ENCODE measurements at regions not wholly inside any gene's neighbourhood (a gene's known extent, or its start where the extent isn't known, plus 50 kb on each side); places are given as distances from the start of the nearest gene placed in this dataset.

GRCh38 chrX:6407542-6407941 is 127.4 kb downstream of the VCX3A start:
- no peak for DNase-seq (ENCODE audit: low read depth, low spot score)
- H3K27ac ChIP-seq (ENCODE audit: low read length): no peak overlapping the region
- no peaks in the 10 kb centered on the region for H3K9me3 ChIP-seq (ENCODE audit: control insufficient read depth, insufficient read depth, low read length)
- no peaks in the 10 kb centered on the region for H3K4me1 ChIP-seq (ENCODE audit: control insufficient read depth, insufficient read depth, low read length)
- no peaks in the 10 kb centered on the region for H3K27me3 ChIP-seq (ENCODE audit: control insufficient read depth, insufficient read depth, low read length)
- H3K4me3 ChIP-seq (ENCODE audit: low read length): no peak overlapping the region
- no CpG with 5 or more reads among the region's 4 CpGs for WGBS (ENCODE audit: insufficient coverage, insufficient read length)
- no peaks in the 10 kb centered on the region for H3K36me3 ChIP-seq (ENCODE audit: control insufficient read depth, insufficient read depth, low read length)

DNA sequence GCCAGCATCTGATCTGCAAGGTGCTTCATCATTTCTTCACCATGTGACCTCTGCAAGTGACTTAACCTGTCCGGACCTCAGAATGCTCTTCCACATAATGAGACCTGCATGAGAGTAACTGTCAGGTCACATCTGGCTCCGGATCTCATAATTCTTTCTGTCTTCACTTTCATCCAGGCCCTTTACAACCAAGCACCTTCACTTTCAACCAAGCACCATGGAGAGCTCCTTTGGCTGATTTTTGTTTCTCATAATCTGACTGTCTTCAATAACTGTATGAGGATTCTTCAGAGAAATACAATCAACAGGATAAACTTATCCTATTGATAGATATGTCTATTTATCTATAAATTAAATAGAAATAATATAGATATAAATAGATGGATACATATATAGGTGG is 148.1 kb downstream of the VCX3A start:
- H3K4me3 ChIP-seq (ENCODE audit: low read length): no peak overlapping the region
- DNase-seq (ENCODE audit: low read depth, low spot score): no peak
- WGBS (ENCODE audit: insufficient coverage, insufficient read length): no CpG with 5 or more reads among the region's 2 CpGs
- H3K27ac ChIP-seq (ENCODE audit: low read length): no peak overlapping the region
- H3K36me3 ChIP-seq (ENCODE audit: control insufficient read depth, insufficient read depth, low read length): no peaks in the 10 kb centered on the region
- H3K9me3 ChIP-seq (ENCODE audit: control insufficient read depth, insufficient read depth, low read length): no peaks in the 10 kb centered on the region
- peaks cover 1% of the 10 kb centered on the region; the same call in 1 of the 2 replicates for H3K4me1 ChIP-seq (ENCODE audit: control insufficient read depth, insufficient read depth, low read length)
- no peaks in the 10 kb centered on the region for H3K27me3 ChIP-seq (ENCODE audit: control insufficient read depth, insufficient read depth, low read length)

DNA sequence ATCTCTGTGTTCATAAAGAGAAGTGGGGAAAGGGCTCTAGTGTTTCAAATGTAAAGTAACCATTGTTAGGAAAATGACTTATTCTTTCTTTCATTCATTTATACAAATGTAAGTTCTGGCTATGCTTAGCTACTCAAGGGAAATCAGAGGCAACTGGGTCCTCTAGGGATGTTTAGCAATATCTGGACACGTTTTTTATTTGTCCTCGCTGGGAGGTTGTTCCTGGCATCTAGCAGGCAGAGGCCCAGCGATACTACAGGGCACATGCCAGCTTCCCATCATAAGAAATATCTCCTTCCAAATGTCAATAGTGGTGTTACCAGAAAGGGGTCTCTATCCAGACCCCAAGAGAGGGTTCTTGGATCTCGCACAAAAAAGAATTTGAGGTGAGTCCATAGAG is 150.0 kb downstream of the VCX3A start:
- no peak overlapping the region for H3K4me3 ChIP-seq (ENCODE audit: low read length)
- WGBS (ENCODE audit: insufficient coverage, insufficient read length): no CpG with 5 or more reads among the region's 4 CpGs
- no peaks in the 10 kb centered on the region for H3K9me3 ChIP-seq (ENCODE audit: control insufficient read depth, insufficient read depth, low read length)
- peaks cover 1% of the 10 kb centered on the region; the same call in 1 of the 2 replicates for H3K4me1 ChIP-seq (ENCODE audit: control insufficient read depth, insufficient read depth, low read length)
- no peaks in the 10 kb centered on the region for H3K36me3 ChIP-seq (ENCODE audit: control insufficient read depth, insufficient read depth, low read length)
- DNase-seq (ENCODE audit: low read depth, low spot score): no peak
- no peak overlapping the region for H3K27ac ChIP-seq (ENCODE audit: low read length)
- H3K27me3 ChIP-seq (ENCODE audit: control insufficient read depth, insufficient read depth, low read length): no peaks in the 10 kb centered on the region

GRCh38 chrX:6384371-6384770 is 150.5 kb downstream of the VCX3A start:
- H3K4me1 ChIP-seq (ENCODE audit: control insufficient read depth, insufficient read depth, low read length): peaks cover 1% of the 10 kb centered on the region; the same call in 1 of the 2 replicates
- H3K27ac ChIP-seq (ENCODE audit: low read length): no peak overlapping the region
- no peaks in the 10 kb centered on the region for H3K36me3 ChIP-seq (ENCODE audit: control insufficient read depth, insufficient read depth, low read length)
- H3K27me3 ChIP-seq (ENCODE audit: control insufficient read depth, insufficient read depth, low read length): no peaks in the 10 kb centered on the region
- no peak overlapping the region for H3K4me3 ChIP-seq (ENCODE audit: low read length)
- no peak for DNase-seq (ENCODE audit: low read depth, low spot score)
- no peaks in the 10 kb centered on the region for H3K9me3 ChIP-seq (ENCODE audit: control insufficient read depth, insufficient read depth, low read length)
- no CpG with 5 or more reads among the region's 6 CpGs for WGBS (ENCODE audit: insufficient coverage, insufficient read length)

DNA sequence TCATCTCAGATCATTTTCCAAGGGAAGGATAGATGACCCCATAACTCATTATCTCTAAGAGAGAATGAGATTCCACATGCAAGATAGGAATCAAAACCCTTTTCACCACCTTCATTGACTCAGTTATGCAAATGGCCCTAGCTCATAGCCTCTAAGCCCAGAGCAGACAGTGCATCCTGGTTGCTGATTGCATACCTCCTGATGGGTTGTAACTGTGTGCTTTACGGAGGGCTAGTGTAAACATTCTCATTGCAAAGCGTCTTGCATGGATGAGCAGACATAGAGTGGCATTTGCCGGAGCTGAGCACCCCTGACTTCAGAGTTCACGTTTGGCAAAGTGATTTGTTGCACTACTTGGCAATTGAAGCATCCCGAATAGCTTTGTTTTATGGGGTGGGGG is 151.0 kb downstream of the VCX3A start:
- WGBS (ENCODE audit: insufficient coverage, insufficient read length): no CpG with 5 or more reads among the region's 5 CpGs
- no peak for DNase-seq (ENCODE audit: low read depth, low spot score)
- no peak overlapping the region for H3K4me3 ChIP-seq (ENCODE audit: low read length)
- H3K27me3 ChIP-seq (ENCODE audit: control insufficient read depth, insufficient read depth, low read length): no peaks in the 10 kb centered on the region
- no peak overlapping the region for H3K27ac ChIP-seq (ENCODE audit: low read length)
- H3K36me3 ChIP-seq (ENCODE audit: control insufficient read depth, insufficient read depth, low read length): no peaks in the 10 kb centered on the region
- H3K4me1 ChIP-seq (ENCODE audit: control insufficient read depth, insufficient read depth, low read length): peaks cover 1% of the 10 kb centered on the region; the same call in 1 of the 2 replicates
- H3K9me3 ChIP-seq (ENCODE audit: control insufficient read depth, insufficient read depth, low read length): no peaks in the 10 kb centered on the region

- no peak for DNase-seq (ENCODE audit: low read depth, low spot score)
- Histone ChIP-seq H3K9me3 (ENCODE audit: control insufficient read depth, insufficient read depth, low read length) (no peaks in the 10 kb centered on the region), H3K27me3 (ENCODE audit: control insufficient read depth, insufficient read depth, low read length) (no peaks in the 10 kb centered on the region), H3K36me3 (ENCODE audit: control insufficient read depth, insufficient read depth, low read length) (no peaks in the 10 kb centered on the region), H3K4me3 (ENCODE audit: low read length) (no peak overlapping the region), H3K27ac (ENCODE audit: low read length) (no peak overlapping the region), H3K4me1 (ENCODE audit: control insufficient read depth, insufficient read depth, low read length) (peaks cover 1% of the 10 kb centered on the region)
- no CpG with 5 or more reads among the region's 3 CpGs for WGBS (ENCODE audit: insufficient coverage, insufficient read length)
Measured at GRCh38 chrX:6383488-6383887, 151.4 kb downstream of the VCX3A start.

GRCh38 chrX:6382284-6382683 is 152.6 kb downstream of the VCX3A start:
- H3K4me1 ChIP-seq (ENCODE audit: control insufficient read depth, insufficient read depth, low read length): peaks cover 1% of the 10 kb centered on the region
- H3K27me3 ChIP-seq (ENCODE audit: control insufficient read depth, insufficient read depth, low read length): no peaks in the 10 kb centered on the region
- no peaks in the 10 kb centered on the region for H3K9me3 ChIP-seq (ENCODE audit: control insufficient read depth, insufficient read depth, low read length)
- DNase-seq (ENCODE audit: low read depth, low spot score): no peak
- no CpG with 5 or more reads among the region's 9 CpGs for WGBS (ENCODE audit: insufficient coverage, insufficient read length)
- no peaks in the 10 kb centered on the region for H3K36me3 ChIP-seq (ENCODE audit: control insufficient read depth, insufficient read depth, low read length)
- no peak overlapping the region for H3K4me3 ChIP-seq (ENCODE audit: low read length)
- H3K27ac ChIP-seq (ENCODE audit: low read length): no peak overlapping the region

DNA sequence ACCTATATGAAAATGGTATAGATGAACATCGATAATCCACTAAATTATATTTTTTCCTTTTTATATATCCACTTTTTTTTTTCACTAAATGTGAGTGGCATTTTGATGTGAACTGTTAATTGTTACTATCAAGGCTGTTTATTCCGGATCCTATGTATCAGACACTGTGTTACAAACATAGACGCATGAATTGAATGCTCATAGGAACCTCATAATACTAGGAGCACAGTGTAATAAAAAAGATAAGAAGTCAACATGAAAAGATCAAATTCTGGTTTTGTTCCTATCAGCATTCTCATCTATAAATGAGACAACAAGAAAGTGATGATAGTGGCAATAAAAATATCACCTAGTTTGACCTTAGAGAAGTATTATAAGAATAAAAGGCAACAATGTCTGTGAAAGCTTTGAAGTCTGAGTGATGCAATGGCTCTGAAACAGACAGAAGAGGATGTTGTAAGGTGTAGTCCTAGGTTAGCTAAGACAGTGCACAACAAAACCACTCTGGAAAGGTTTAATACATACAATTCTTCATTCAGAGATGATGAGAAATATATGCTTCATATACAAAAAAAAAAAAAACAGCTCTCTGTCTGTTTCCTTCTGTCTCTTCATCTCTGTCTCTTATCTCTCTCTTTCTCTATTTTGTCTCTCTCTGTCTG is 148.6 kb upstream of the NLGN4X start:
- WGBS (ENCODE audit: insufficient coverage, insufficient read length): no CpG with 5 or more reads among the region's 3 CpGs
- no peaks in the 10 kb centered on the region for H3K9me3 ChIP-seq (ENCODE audit: control insufficient read depth, insufficient read depth, low read length)
- H3K4me3 ChIP-seq (ENCODE audit: low read length): no peak overlapping the region
- no peak for DNase-seq (ENCODE audit: low read depth, low spot score)
- no peaks in the 10 kb centered on the region for H3K36me3 ChIP-seq (ENCODE audit: control insufficient read depth, insufficient read depth, low read length)
- H3K27ac ChIP-seq (ENCODE audit: low read length): no peak overlapping the region
- no peaks in the 10 kb centered on the region for H3K27me3 ChIP-seq (ENCODE audit: control insufficient read depth, insufficient read depth, low read length)
- no peaks in the 10 kb centered on the region; the same call in 1 of the 2 replicates for H3K4me1 ChIP-seq (ENCODE audit: control insufficient read depth, insufficient read depth, low read length)

- no CpG with 5 or more reads among the region's 10 CpGs for WGBS (ENCODE audit: insufficient coverage, insufficient read length)
- Histone ChIP-seq H3K4me1 (ENCODE audit: control insufficient read depth, insufficient read depth, low read length) (no peaks in the 10 kb centered on the region; the same call in 1 of the 2 replicates), H3K36me3 (ENCODE audit: control insufficient read depth, insufficient read depth, low read length) (no peaks in the 10 kb centered on the region), H3K4me3 (ENCODE audit: low read length) (no peak overlapping the region), H3K9me3 (ENCODE audit: control insufficient read depth, insufficient read depth, low read length) (no peaks in the 10 kb centered on the region), H3K27me3 (ENCODE audit: control insufficient read depth, insufficient read depth, low read length) (no peaks in the 10 kb centered on the region), H3K27ac (ENCODE audit: low read length) (no peak overlapping the region)
- DNase-seq (ENCODE audit: low read depth, low spot score): no peak
Measured at GRCh38 chrX:6374556-6374955, 145.9 kb upstream of the NLGN4X start.

GRCh38 chrX:6372981-6373380 is 144.3 kb upstream of the NLGN4X start:
- no peaks in the 10 kb centered on the region for H3K4me1 ChIP-seq (ENCODE audit: control insufficient read depth, insufficient read depth, low read length)
- no peaks in the 10 kb centered on the region for H3K36me3 ChIP-seq (ENCODE audit: control insufficient read depth, insufficient read depth, low read length)
- H3K27me3 ChIP-seq (ENCODE audit: control insufficient read depth, insufficient read depth, low read length): no peaks in the 10 kb centered on the region
- no peak for DNase-seq (ENCODE audit: low read depth, low spot score)
- no peak overlapping the region for H3K27ac ChIP-seq (ENCODE audit: low read length)
- no peaks in the 10 kb centered on the region for H3K9me3 ChIP-seq (ENCODE audit: control insufficient read depth, insufficient read depth, low read length)
- no CpG with 5 or more reads among the region's 1 CpG for WGBS (ENCODE audit: insufficient coverage, insufficient read length)
- no peak overlapping the region for H3K4me3 ChIP-seq (ENCODE audit: low read length)

- no peak overlapping the region for H3K4me3 ChIP-seq (ENCODE audit: low read length)
- no CpG with 5 or more reads among the region's 3 CpGs for WGBS (ENCODE audit: insufficient coverage, insufficient read length)
- no peak for DNase-seq (ENCODE audit: low read depth, low spot score)
- H3K27me3 ChIP-seq (ENCODE audit: control insufficient read depth, insufficient read depth, low read length): no peaks in the 10 kb centered on the region
- no peaks in the 10 kb centered on the region for H3K9me3 ChIP-seq (ENCODE audit: control insufficient read depth, insufficient read depth, low read length)
- no peak overlapping the region for H3K27ac ChIP-seq (ENCODE audit: low read length)
- H3K4me1 ChIP-seq (ENCODE audit: control insufficient read depth, insufficient read depth, low read length): no peaks in the 10 kb centered on the region
- H3K36me3 ChIP-seq (ENCODE audit: control insufficient read depth, insufficient read depth, low read length): no peaks in the 10 kb centered on the region
Measured at GRCh38 chrX:6371353-6371752, 142.7 kb upstream of the NLGN4X start.
